ENCODE measurements at regions not wholly inside any gene's neighbourhood (a gene's known extent, or its start where the extent isn't known, plus 50 kb on each side); places are given as distances from the start of the nearest gene placed in this dataset.

DNA sequence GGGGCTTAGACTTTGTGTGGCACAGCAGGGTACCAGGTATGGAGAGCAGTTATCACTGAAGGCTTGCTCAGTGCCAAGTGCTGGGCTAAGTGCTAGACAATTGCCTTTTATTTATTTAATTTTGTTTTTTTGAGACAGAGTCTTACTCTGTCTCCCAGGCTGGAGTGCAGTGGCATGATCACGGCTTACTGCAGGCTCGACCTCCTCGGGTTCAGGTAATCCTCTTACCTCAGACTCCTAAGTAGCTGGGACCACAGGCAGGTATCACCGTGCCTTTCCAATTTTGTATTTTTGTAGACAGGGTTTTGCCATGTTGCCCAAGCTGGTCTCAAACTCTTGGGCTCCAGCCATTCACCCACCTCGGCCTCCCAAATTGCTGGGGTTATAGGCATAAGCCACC is 256.9 kb downstream of the ZNF536 start:
- no peak for ATAC-seq
- no peak for TF ChIP-seq ZC3H10 (CRISPR knock-in tag; IDR thresholded peaks at IDR 0.05)
- no peak for TF ChIP-seq GLIS3 (CRISPR knock-in tag; IDR thresholded peaks at IDR 0.05)
- TF ChIP-seq ESRRG (CRISPR knock-in tag; IDR thresholded peaks at IDR 0.05): no peak
- TF ChIP-seq RARB (CRISPR knock-in tag; IDR thresholded peaks at IDR 0.05): no peak
- TF ChIP-seq, protein P1, sequence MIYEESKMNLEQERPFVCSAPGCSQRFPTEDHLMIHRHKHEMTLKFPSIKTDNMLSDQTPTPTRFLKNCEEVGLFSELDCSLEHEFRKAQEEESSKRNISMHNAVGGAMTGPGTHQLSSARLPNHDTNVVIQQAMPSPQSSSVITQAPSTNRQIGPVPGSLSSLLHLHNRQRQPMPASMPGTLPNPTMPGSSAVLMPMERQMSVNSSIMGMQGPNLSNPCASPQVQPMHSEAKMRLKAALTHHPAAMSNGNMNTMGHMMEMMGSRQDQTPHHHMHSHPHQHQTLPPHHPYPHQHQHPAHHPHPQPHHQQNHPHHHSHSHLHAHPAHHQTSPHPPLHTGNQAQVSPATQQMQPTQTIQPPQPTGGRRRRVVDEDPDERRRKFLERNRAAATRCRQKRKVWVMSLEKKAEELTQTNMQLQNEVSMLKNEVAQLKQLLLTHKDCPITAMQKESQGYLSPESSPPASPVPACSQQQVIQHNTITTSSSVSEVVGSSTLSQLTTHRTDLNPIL (CRISPR knock-in tag; IDR thresholded peaks at IDR 0.05; ENCODE audit: low read depth): no peak
- no peak for TF ChIP-seq OSR1 (CRISPR knock-in tag; IDR thresholded peaks at IDR 0.05)
- TF ChIP-seq ZNF8 (CRISPR knock-in tag; IDR thresholded peaks at IDR 0.05): no peak
- TF ChIP-seq, protein P2, sequence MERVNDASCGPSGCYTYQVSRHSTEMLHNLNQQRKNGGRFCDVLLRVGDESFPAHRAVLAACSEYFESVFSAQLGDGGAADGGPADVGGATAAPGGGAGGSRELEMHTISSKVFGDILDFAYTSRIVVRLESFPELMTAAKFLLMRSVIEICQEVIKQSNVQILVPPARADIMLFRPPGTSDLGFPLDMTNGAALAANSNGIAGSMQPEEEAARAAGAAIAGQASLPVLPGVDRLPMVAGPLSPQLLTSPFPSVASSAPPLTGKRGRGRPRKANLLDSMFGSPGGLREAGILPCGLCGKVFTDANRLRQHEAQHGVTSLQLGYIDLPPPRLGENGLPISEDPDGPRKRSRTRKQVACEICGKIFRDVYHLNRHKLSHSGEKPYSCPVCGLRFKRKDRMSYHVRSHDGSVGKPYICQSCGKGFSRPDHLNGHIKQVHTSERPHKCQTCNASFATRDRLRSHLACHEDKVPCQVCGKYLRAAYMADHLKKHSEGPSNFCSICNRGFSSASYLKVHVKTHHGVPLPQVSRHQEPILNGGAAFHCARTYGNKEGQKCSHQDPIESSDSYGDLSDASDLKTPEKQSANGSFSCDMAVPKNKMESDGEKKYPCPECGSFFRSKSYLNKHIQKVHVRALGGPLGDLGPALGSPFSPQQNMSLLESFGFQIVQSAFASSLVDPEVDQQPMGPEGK (CRISPR knock-in tag; IDR thresholded peaks at IDR 0.05; ENCODE audit: borderline replicate concordance): no peak
- no peak for TF ChIP-seq TCF4 (CRISPR knock-in tag; IDR thresholded peaks at IDR 0.05; ENCODE audit: borderline replicate concordance)
- TF ChIP-seq, protein P3, sequence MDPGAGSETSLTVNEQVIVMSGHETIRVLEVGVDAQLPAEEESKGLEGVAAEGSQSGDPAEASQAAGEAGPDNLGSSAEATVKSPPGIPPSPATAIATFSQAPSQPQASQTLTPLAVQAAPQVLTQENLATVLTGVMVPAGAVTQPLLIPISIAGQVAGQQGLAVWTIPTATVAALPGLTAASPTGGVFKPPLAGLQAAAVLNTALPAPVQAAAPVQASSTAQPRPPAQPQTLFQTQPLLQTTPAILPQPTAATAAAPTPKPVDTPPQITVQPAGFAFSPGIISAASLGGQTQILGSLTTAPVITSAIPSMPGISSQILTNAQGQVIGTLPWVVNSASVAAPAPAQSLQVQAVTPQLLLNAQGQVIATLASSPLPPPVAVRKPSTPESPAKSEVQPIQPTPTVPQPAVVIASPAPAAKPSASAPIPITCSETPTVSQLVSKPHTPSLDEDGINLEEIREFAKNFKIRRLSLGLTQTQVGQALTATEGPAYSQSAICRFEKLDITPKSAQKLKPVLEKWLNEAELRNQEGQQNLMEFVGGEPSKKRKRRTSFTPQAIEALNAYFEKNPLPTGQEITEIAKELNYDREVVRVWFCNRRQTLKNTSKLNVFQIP (CRISPR knock-in tag; IDR thresholded peaks at IDR 0.05; ENCODE audit: borderline replicate concordance, low read depth): no peak
- TF ChIP-seq ISL1 (CRISPR knock-in tag; IDR thresholded peaks at IDR 0.05): no peak
- TF ChIP-seq, protein P4, sequence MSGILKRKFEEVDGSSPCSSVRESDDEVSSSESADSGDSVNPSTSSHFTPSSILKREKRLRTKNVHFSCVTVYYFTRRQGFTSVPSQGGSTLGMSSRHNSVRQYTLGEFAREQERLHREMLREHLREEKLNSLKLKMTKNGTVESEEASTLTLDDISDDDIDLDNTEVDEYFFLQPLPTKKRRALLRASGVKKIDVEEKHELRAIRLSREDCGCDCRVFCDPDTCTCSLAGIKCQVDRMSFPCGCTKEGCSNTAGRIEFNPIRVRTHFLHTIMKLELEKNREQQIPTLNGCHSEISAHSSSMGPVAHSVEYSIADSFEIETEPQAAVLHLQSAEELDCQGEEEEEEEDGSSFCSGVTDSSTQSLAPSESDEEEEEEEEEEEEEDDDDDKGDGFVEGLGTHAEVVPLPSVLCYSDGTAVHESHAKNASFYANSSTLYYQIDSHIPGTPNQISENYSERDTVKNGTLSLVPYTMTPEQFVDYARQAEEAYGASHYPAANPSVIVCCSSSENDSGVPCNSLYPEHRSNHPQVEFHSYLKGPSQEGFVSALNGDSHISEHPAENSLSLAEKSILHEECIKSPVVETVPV (CRISPR knock-in tag; IDR thresholded peaks at IDR 0.05): no peak
- no peak for TF ChIP-seq SNAI2 (CRISPR knock-in tag; IDR thresholded peaks at IDR 0.05)
- no peak for TF ChIP-seq ZFP3 (CRISPR knock-in tag; IDR thresholded peaks at IDR 0.05)
- TF ChIP-seq TOX (CRISPR knock-in tag; IDR thresholded peaks at IDR 0.05; ENCODE audit: borderline replicate concordance): no peak
- TF ChIP-seq PPARA (CRISPR knock-in tag; IDR thresholded peaks at IDR 0.05; ENCODE audit: borderline replicate concordance): no peak
- no peak for TF ChIP-seq ZNF565 (CRISPR knock-in tag; conservative IDR thresholded peaks at IDR 0.05; ENCODE audit: low read depth)

DNA sequence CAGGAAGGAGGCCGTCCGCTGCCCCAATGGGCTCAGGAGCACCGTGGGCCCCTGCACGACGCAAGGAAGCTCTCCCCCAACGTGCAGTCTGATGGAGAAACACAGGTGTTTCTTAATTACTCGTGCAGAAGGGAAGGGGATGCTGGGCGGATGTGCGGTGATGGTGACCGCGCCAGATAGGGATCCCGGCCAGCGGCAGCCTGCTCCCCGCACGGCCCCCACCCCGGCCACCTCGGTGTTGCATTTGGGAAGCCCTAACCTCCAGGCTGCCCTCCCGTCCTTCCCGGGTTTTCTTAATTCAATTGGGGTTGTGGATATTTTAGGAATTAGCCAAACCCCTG is 254.4 kb downstream of the ZNF536 start:
- no peak for TF ChIP-seq CSDC2 (CRISPR knock-in tag; IDR thresholded peaks at IDR 0.05)
- ATAC-seq: no peak

DNA sequence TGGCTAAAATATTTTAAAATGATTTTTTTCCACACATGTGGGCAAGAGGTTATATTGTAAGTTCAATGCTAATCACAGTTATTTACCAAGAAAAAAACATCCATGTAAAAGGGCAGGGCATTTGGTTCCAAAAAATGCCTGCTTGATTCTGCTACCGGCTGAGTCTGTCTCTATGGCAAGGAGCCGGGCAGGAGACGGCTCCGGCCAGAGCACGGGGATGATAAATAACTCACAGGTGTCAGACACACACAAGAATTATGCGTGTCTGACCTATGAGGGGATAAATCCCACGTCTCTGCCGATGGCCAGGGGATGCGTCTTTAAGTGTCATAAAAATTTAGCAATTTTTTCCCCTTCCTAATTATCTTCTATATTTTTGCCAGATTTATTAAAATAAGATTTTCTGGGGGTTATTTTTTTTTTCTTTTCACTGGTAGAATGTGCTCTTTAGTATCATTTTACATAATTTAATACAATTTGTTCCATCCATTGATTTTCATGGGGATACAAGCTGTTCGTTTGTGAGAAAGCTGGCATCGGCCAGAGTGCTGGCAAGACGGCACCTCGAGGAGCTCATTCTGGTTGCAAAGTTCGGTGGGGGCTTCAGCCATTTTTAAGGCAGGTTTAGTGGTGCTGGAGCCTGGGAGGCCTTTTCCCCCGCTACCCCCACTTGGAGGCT is 253.9 kb downstream of the ZNF536 start:
- TF ChIP-seq ZC3H10 (CRISPR knock-in tag; IDR thresholded peaks at IDR 0.05) (no peak), PPARA (CRISPR knock-in tag; IDR thresholded peaks at IDR 0.05; ENCODE audit: borderline replicate concordance) (no peak), ISL1 (CRISPR knock-in tag; IDR thresholded peaks at IDR 0.05) (no peak), ZNF565 (CRISPR knock-in tag; conservative IDR thresholded peaks at IDR 0.05; ENCODE audit: low read depth) (no peak), TCF4 (CRISPR knock-in tag; IDR thresholded peaks at IDR 0.05; ENCODE audit: borderline replicate concordance) (no peak), ZFP30 (CRISPR knock-in tag; IDR thresholded peaks at IDR 0.05) (no peak), ESRRG (CRISPR knock-in tag; IDR thresholded peaks at IDR 0.05) (no peak), GLIS3 (CRISPR knock-in tag; IDR thresholded peaks at IDR 0.05) (no peak), ARNTL (CRISPR knock-in tag; IDR thresholded peaks at IDR 0.05; ENCODE audit: borderline replicate concordance, low read depth) (no peak), SNAI2 (CRISPR knock-in tag; IDR thresholded peaks at IDR 0.05) (no peak), BACH2 (CRISPR knock-in tag; IDR thresholded peaks at IDR 0.05; ENCODE audit: borderline replicate concordance) (no peak)
- TF ChIP-seq, protein P3 (CRISPR knock-in tag; IDR thresholded peaks at IDR 0.05; ENCODE audit: borderline replicate concordance, low read depth): no peak
- TF ChIP-seq, protein P1 (CRISPR knock-in tag; IDR thresholded peaks at IDR 0.05; ENCODE audit: low read depth): no peak
- TF ChIP-seq, protein P2 (CRISPR knock-in tag; IDR thresholded peaks at IDR 0.05; ENCODE audit: borderline replicate concordance): no peak
- TF ChIP-seq, protein P4 (CRISPR knock-in tag; IDR thresholded peaks at IDR 0.05): no peak
- ATAC-seq: no peak

Measured in SK-N-SH treated with all-trans-retinoic acid at 6 μM for 48 hours (cell line).